ENCODE measurements at regions not wholly inside any gene's neighbourhood (a gene's known extent, or its start where the extent isn't known, plus 50 kb on each side); places are given as distances from the start of the nearest gene placed in this dataset.

DNA sequence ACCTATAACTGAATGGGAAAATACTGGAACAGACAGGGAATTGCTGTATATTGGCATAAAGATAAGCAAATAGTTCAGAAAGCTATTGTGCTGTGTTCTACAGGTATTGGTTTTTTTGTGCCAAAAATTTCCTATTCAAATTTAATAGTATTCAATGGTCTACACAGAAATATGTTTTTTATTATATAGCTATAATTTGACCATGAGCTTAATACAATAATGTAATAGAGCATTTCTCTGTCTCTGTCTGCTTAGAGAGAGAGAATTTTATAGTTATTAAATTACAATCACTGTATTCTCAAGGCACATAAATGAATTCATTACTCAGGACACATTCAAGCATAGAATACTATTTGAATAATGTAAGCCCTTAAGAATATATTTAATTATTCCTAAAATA, 62.3 kb upstream of the FZD8 start:
- no peak overlapping the region for H3K27ac ChIP-seq (ENCODE audit: low read length)
- DNase-seq (ENCODE audit: low read depth, low spot score), result no peak
- H3K4me1 ChIP-seq (ENCODE audit: control insufficient read depth, insufficient read depth, low read length), result no peaks in the 10 kb centered on the region
- no peak overlapping the region for H3K4me3 ChIP-seq (ENCODE audit: low read length)
- no peaks in the 10 kb centered on the region for H3K9me3 ChIP-seq (ENCODE audit: control insufficient read depth, insufficient read depth, low read length)
- H3K27me3 ChIP-seq (ENCODE audit: control insufficient read depth, insufficient read depth, low read length), result no peaks in the 10 kb centered on the region
- H3K36me3 ChIP-seq (ENCODE audit: control insufficient read depth, insufficient read depth, low read length), result no peaks in the 10 kb centered on the region

DNA sequence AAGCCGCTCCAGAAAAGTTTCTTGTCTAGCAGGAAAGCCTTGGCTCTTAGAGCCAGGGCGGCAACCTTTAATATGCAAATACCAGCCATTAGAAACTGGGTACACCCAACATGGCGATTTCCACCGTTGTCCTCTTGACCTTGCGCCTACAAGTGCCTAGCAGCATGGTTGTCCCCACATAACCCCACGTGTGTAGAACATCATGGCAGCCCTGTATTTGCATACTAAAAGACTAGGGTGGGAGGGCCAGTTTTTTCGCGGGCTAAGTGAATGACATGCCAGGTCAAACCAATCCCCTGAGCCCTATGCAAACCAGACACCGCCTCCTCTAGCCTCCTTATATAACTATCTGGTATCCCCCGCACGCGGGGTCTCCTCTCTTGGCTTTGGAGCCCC, 58.4 kb upstream of the FZD8 start:
- 0 out of 2 replicates have a peak, but pooled peaks cover 1% of the 10 kb centered on the region for H3K4me1 ChIP-seq (ENCODE audit: control insufficient read depth, insufficient read depth, low read length)
- H3K27me3 ChIP-seq (ENCODE audit: control insufficient read depth, insufficient read depth, low read length), result no peaks in the 10 kb centered on the region
- no peaks in the 10 kb centered on the region for H3K9me3 ChIP-seq (ENCODE audit: control insufficient read depth, insufficient read depth, low read length)
- no CpG with 5 or more reads among the region's 12 CpGs for WGBS (ENCODE audit: insufficient coverage, insufficient read length)
- H3K27ac ChIP-seq (ENCODE audit: low read length), result no peak overlapping the region
- H3K4me3 ChIP-seq (ENCODE audit: low read length), result no peak overlapping the region
- DNase-seq (ENCODE audit: low read depth, low spot score), result peak; percentile 37
- no peaks in the 10 kb centered on the region for H3K36me3 ChIP-seq (ENCODE audit: control insufficient read depth, insufficient read depth, low read length)

DNA sequence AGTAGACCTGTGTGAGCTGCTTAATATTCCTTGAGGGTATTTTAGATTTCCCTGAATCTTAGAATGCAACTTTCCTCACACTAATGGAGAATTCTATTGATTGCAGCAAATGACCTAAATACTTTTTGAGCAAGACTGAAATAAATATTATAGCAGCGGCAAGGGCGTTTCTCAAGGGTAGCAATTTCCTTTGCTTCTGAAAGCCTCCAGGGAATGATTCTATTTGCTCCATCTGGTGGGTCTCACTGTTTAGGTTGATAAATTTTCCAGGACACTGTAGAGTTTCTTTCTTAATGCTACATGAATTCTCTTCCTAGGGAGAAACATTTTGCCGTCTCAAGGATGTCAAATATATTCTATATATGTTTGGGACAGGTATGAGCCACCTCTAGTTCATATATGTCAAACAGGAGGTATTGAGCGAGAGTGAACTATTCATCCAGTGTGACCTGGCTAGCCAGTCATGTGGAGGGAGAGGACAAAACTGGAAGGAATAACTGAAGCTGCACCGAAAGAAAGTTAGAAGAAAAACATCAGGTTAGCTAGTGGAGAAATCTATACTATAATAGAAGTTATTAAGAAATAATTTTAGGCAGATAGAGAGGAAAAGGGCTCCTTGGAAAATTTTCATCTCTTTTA, 57.9 kb upstream of the FZD8 start:
- Histone ChIP-seq H3K4me3 (ENCODE audit: low read length) (no peak overlapping the region), H3K36me3 (ENCODE audit: control insufficient read depth, insufficient read depth, low read length) (no peaks in the 10 kb centered on the region), H3K4me1 (ENCODE audit: control insufficient read depth, insufficient read depth, low read length) (0 out of 2 replicates have a peak, but pooled peaks cover 1% of the 10 kb centered on the region), H3K27ac (ENCODE audit: low read length) (no peak overlapping the region), H3K9me3 (ENCODE audit: control insufficient read depth, insufficient read depth, low read length) (no peaks in the 10 kb centered on the region), H3K27me3 (ENCODE audit: control insufficient read depth, insufficient read depth, low read length) (no peaks in the 10 kb centered on the region)
- WGBS (ENCODE audit: insufficient coverage, insufficient read length), result no CpG with 5 or more reads among the region's 5 CpGs
- no peak for DNase-seq (ENCODE audit: low read depth, low spot score)

DNA sequence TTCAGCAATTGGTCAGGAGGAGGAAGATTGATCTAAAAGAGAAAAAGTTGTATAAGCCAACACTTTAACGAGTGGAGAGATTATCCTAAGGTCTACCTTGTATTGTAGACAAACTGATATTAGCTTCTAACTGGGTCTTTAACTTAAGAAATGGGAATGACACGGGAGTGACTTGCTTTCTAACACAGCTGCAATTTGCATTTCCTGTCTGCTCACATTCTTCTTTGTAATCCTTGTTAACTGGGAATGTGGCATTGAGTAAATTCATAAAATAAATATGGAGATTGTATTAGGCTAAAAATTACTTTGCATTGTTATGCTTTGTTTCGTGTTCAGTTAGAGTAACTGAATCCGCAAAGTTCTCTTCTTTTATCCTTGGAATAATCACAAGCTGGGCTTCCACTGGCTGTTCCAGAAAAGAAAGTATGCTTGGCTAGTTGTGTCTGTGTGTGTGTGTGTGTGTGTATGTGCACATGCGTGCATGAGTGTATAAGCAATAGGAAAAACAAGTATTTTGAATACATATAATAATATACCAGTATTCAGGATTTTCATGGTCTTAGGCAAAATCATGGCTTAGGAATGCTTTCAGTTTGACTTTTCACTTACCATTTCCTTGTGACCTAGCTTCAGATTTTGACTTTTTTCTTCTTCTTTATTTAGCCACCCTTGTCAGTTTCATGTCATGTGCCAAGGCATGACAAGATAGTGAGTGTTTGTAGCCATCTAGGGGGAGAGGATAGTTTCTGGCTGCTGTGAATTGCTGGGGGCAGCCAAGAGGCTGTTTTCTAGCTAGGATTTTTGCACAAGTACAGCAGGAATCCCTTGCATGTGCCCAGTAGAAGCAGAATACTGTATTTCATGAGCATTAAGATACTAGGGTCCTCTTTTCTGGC, 54.5 kb upstream of the FZD8 start:
- no CpG with 5 or more reads among the region's 5 CpGs for WGBS (ENCODE audit: insufficient coverage, insufficient read length)
- H3K27me3 ChIP-seq (ENCODE audit: control insufficient read depth, insufficient read depth, low read length), result no peaks in the 10 kb centered on the region; the same call in 1 of the 2 replicates

DNA sequence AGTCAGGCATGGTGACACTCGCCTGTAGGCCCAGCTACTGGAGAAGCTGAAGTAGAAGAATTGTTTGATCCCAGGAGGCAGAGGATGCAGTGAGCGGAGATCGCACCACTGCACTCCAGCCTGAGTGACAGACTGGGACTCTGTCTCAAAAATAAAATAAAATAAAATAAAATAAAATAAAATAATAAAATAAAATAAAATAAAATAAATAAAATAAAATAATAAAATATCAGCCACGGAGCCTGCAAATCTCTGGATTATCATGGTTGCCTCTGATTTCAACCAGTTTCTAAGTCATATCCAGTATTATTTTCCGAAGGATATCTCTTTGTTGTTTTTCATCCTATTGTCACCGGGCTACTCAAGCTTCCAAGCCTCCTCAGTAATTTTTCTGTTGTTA, 51.7 kb upstream of the FZD8 start:
- no CpG with 5 or more reads among the region's 6 CpGs for WGBS (ENCODE audit: insufficient coverage, insufficient read length)
- H3K27me3 ChIP-seq (ENCODE audit: control insufficient read depth, insufficient read depth, low read length), result no peaks in the 10 kb centered on the region; the same call in 1 of the 2 replicates
- H3K27ac ChIP-seq (ENCODE audit: low read length), result no peak overlapping the region
- H3K36me3 ChIP-seq (ENCODE audit: control insufficient read depth, insufficient read depth, low read length), result no peaks in the 10 kb centered on the region
- DNase-seq (ENCODE audit: low read depth, low spot score), result no peak
- no peaks in the 10 kb centered on the region for H3K9me3 ChIP-seq (ENCODE audit: control insufficient read depth, insufficient read depth, low read length)
- no peak overlapping the region for H3K4me3 ChIP-seq (ENCODE audit: low read length)
- 0 out of 2 replicates have a peak, but pooled peaks cover 1% of the 10 kb centered on the region for H3K4me1 ChIP-seq (ENCODE audit: control insufficient read depth, insufficient read depth, low read length)

More for the DNA sequence above, 54.5 kb upstream of the FZD8 start:
- DNase-seq (ENCODE audit: low read depth, low spot score), result no peak
- Histone ChIP-seq H3K9me3 (ENCODE audit: control insufficient read depth, insufficient read depth, low read length) (no peaks in the 10 kb centered on the region), H3K4me3 (ENCODE audit: low read length) (no peak overlapping the region), H3K27ac (ENCODE audit: low read length) (no peak overlapping the region), H3K36me3 (ENCODE audit: control insufficient read depth, insufficient read depth, low read length) (no peaks in the 10 kb centered on the region), H3K4me1 (ENCODE audit: control insufficient read depth, insufficient read depth, low read length) (0 out of 2 replicates have a peak, but pooled peaks cover 1% of the 10 kb centered on the region)

All from iPS DF 6.9 (cell line).